ENCODE measurements at regions not wholly inside any gene's neighbourhood (a gene's known extent, or its start where the extent isn't known, plus 50 kb on each side); places are given as distances from the start of the nearest gene placed in this dataset.

GRCh38 chr1:80987824-80988223 lies 812.9 kb upstream of the ADGRL2 start (continued):
- no peak for TF ChIP-seq ATF2 (IDR thresholded peaks at IDR 0.05; ENCODE audit: low read length)

All from H1 (cell line).